PC-9 (cell line): ENCODE measurements at regions not wholly inside any gene's neighbourhood (a gene's known extent, or its start where the extent isn't known, plus 50 kb on each side); places are given as distances from the start of the nearest gene placed in this dataset.

Experiments used
- BruUV-seq: library from RNA; stranded (reverse); fragments of 400-500 nt; replicated peaks from 2 replicates; lab custom pipeline; 2021; lab: Mats Ljungman, UMichigan
- CTCF ChIA-PET: fragments of 300-600 bp; sonication (Branson Sonifier 250); formaldehyde crosslinking; loops from one replicate; lab custom pipeline; 2022; ENCODE audit warnings: antibody characterized with exemption; lab: Charles Lee
- POLR2A ChIA-PET: fragments of 300-600 bp; sonication (Branson Sonifier 250); formaldehyde crosslinking; loops from one replicate; lab custom pipeline; 2022; ENCODE audit warnings: antibody characterized with exemption; ENCODE audit not compliant: unreplicated experiment; lab: Charles Lee
- DNase-seq, 2 experiments: peaks; one replicate each; pipeline versions ENCODE4 v3.0.0 to v3.0.0-alpha.2; 2015 to 2022; ENCODE audit warnings: mixed read lengths in 1 of 2
- H2AFZ ChIP-seq: fragments of 200-600 bp; sonication (generic); 2 replicates; pipeline ENCODE4 v1.8.1; 2017; ENCODE audit warnings: antibody characterized with exemption
- H3F3A ChIP-seq: fragments of 200-600 bp; sonication (generic); 2 replicates; pipeline ENCODE4 v1.8.1; 2017; ENCODE audit warnings: antibody characterized with exemption, mild to moderate bottlenecking, low read depth; ENCODE audit not compliant: insufficient read depth
- H3K27ac ChIP-seq: fragments of 200-600 bp; sonication (generic); 2 replicates; pipeline ENCODE4 v1.6.1; 2016; ENCODE audit warnings: mixed run types
- H3K27me3 ChIP-seq: fragments of 200-600 bp; sonication (generic); 2 replicates; pipeline ENCODE4 v1.6.1; 2016; ENCODE audit warnings: low read depth, mixed run types; ENCODE audit not compliant: insufficient read depth
- H3K36me3 ChIP-seq: fragments of 200-600 bp; sonication (generic); 2 replicates; pipeline ENCODE4 v1.6.1; 2016; ENCODE audit warnings: low read depth, mixed run types
- H3K4me1 ChIP-seq: fragments of 200-600 bp; sonication (generic); replicated peaks from 2 replicates; pipeline ENCODE4 v1.6.1; 2016; ENCODE audit warnings: mixed run types; ENCODE audit not compliant: insufficient read depth
- H3K4me2 ChIP-seq: fragments of 200-600 bp; sonication (generic); 2 replicates; pipeline ENCODE4 v1.6.1; 2017; ENCODE audit warnings: mixed run types
- H3K4me3 ChIP-seq: fragments of 200-600 bp; sonication (generic); 2 replicates; pipeline ENCODE4 v1.6.1; 2016; ENCODE audit warnings: mixed run types
- H3K79me2 ChIP-seq: fragments of 200-600 bp; sonication (generic); 2 replicates; pipeline ENCODE4 v1.6.1; 2017; ENCODE audit warnings: low read depth, mixed run types
- H3K9me2 ChIP-seq: fragments of 200-600 bp; sonication (generic); 2 replicates; pipeline ENCODE4 v1.8.1; 2017; ENCODE audit warnings: mild to moderate bottlenecking; ENCODE audit not compliant: insufficient read depth
- H3K9me3 ChIP-seq: fragments of 200-600 bp; sonication (generic); 2 replicates; pipeline ENCODE4 v1.8.1; 2016; ENCODE audit warnings: low read depth; ENCODE audit not compliant: insufficient read depth
- H4K20me1 ChIP-seq: fragments of 200-600 bp; sonication (generic); 2 replicates; pipeline ENCODE4 v1.8.1; 2017; ENCODE audit not compliant: insufficient read depth
- EZH2 ChIP-seq: fragments of 200-600 bp; sonication (generic); IDR thresholded peaks from 2 replicates; pipeline ENCODE4 v1.8.0; 2017; ENCODE audit warnings: antibody characterized with exemption, low read depth
- intact Hi-C: fragments of 100-400 bp; cut with micrococcal nuclease; formaldehyde crosslinking; loops from one replicate; pipeline ENCODE4 v1.10.0; 2022; ENCODE audit not compliant: unreplicated experiment
- TF ChIP-seq, protein P1 (sequence below): fragments of 200-600 bp; sonication (generic); conservative IDR thresholded peaks from 2 replicates; pipeline ENCODE4 v1.6.1; 2017; ENCODE audit warnings: mixed run types, antibody characterized with exemption, mild to moderate bottlenecking, moderate library complexity

- Histone ChIP-seq H3K9me3 (no peaks in the 10 kb centered on the region), H3K79me2 (no peaks in the 10 kb centered on the region), H3K4me3 (no peak overlapping the region), H3K9me2 (no peaks in the 10 kb centered on the region), H3K27me3 (no peaks in the 10 kb centered on the region; the same call in 1 of the 2 replicates), H3K4me1 (no peaks in the 10 kb centered on the region), H3F3A (no peaks in the 10 kb centered on the region), H4K20me1 (no peaks in the 10 kb centered on the region; the same call in 1 of the 2 replicates), H2AFZ (no peak overlapping the region), H3K36me3 (no peaks in the 10 kb centered on the region), H3K4me2 (no peak overlapping the region), H3K27ac (no peak overlapping the region)
- BruUV-seq = no TSS peak
- TF ChIP-seq EZH2 = no peak
- TF ChIP-seq, protein P1, sequence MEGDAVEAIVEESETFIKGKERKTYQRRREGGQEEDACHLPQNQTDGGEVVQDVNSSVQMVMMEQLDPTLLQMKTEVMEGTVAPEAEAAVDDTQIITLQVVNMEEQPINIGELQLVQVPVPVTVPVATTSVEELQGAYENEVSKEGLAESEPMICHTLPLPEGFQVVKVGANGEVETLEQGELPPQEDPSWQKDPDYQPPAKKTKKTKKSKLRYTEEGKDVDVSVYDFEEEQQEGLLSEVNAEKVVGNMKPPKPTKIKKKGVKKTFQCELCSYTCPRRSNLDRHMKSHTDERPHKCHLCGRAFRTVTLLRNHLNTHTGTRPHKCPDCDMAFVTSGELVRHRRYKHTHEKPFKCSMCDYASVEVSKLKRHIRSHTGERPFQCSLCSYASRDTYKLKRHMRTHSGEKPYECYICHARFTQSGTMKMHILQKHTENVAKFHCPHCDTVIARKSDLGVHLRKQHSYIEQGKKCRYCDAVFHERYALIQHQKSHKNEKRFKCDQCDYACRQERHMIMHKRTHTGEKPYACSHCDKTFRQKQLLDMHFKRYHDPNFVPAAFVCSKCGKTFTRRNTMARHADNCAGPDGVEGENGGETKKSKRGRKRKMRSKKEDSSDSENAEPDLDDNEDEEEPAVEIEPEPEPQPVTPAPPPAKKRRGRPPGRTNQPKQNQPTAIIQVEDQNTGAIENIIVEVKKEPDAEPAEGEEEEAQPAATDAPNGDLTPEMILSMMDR = no peak
- intact Hi-C loops = no loop called here
- DNase-seq = no peak
- CTCF ChIA-PET = interaction anchor here (0.6 kb wide), 1 partner anchor 16 kb away, joined by 17 read pairs; no protein-coding TSS in a partner anchor
- POLR2A ChIA-PET = no interaction called here
These were observed 70.9 kb downstream of the RESF1 start for GRCh38 chr12:32030151-32030550.

GRCh38 chr12:32030676-32031075 lies 71.5 kb downstream of the RESF1 start:
- Histone ChIP-seq H3K4me3 (no peak overlapping the region), H3K36me3 (no peaks in the 10 kb centered on the region), H2AFZ (no peak overlapping the region), H3K9me2 (no peaks in the 10 kb centered on the region), H3K27ac (no peak overlapping the region), H3F3A (no peaks in the 10 kb centered on the region), H3K9me3 (no peaks in the 10 kb centered on the region), H3K79me2 (no peaks in the 10 kb centered on the region), H3K27me3 (no peaks in the 10 kb centered on the region; the same call in 1 of the 2 replicates), H3K4me1 (no peaks in the 10 kb centered on the region), H4K20me1 (no peaks in the 10 kb centered on the region; the same call in 1 of the 2 replicates), H3K4me2 (no peak overlapping the region)
- ChIA-PET CTCF (interaction anchor here (0.6 kb wide), 1 partner anchor 16 kb away, joined by 17 read pairs; no protein-coding TSS in a partner anchor), POLR2A (no interaction called here)
- intact Hi-C loops = no loop called here
- no peak for DNase-seq
- BruUV-seq = no TSS peak
- TF ChIP-seq, protein P1 = no peak
- no peak for TF ChIP-seq EZH2

GRCh38 chr12:32031109-32031508 lies 71.9 kb downstream of the RESF1 start:
- Histone ChIP-seq H3F3A (no peaks in the 10 kb centered on the region), H3K4me2 (no peak overlapping the region), H3K4me1 (no peaks in the 10 kb centered on the region), H2AFZ (no peak overlapping the region), H3K9me3 (no peaks in the 10 kb centered on the region), H3K79me2 (no peaks in the 10 kb centered on the region), H3K27me3 (no peaks in the 10 kb centered on the region; the same call in 1 of the 2 replicates), H3K4me3 (no peak overlapping the region), H4K20me1 (no peaks in the 10 kb centered on the region; the same call in 1 of the 2 replicates), H3K9me2 (no peaks in the 10 kb centered on the region), H3K27ac (no peak overlapping the region), H3K36me3 (no peaks in the 10 kb centered on the region)
- TF ChIP-seq EZH2 = no peak
- TF ChIP-seq, protein P1 = no peak
- intact Hi-C loops = no loop called here
- no peak for DNase-seq
- POLR2A ChIA-PET = no interaction called here
- no TSS peak for BruUV-seq
- CTCF ChIA-PET = interaction anchor here (0.5 kb wide), 1 partner anchor 457 kb away, joined by 3 read pairs; no protein-coding TSS in a partner anchor
